Erythroblast (primary cell): ENCODE measurements at regions not wholly inside any gene's neighbourhood (a gene's known extent, or its start where the extent isn't known, plus 50 kb on each side); places are given as distances from the start of the nearest gene placed in this dataset.

Experiments
- GATA1 ChIP-seq: IDR thresholded peaks from 2 replicates; pipeline ENCODE4 v1.6.1; 2011; ENCODE audit warnings: low read depth, mild to moderate bottlenecking, control low read depth, low read length, moderate library complexity
- POLR2A ChIP-seq: IDR thresholded peaks from 2 replicates; pipeline ENCODE4 v1.6.1; 2011; ENCODE audit warnings: mild to moderate bottlenecking, low read length

- TF ChIP-seq POLR2A (no peak), GATA1 (no peak)
Measured at GRCh38 chr10:44459671-44460070, 74.8 kb upstream of the CXCL12 start.
